Neural cell (in vitro differentiated cells): ENCODE measurements at regions not wholly inside any gene's neighbourhood (a gene's known extent, or its start where the extent isn't known, plus 50 kb on each side); places are given as distances from the start of the nearest gene placed in this dataset.

Experiments used
- H2AFZ ChIP-seq: fragments of 200-600, 300-800 bp; sonication (generic), shearing (Covaris generic); 2 replicates; pipeline ENCODE4 v1.6.0; 2014; ENCODE audit warnings: low read depth, mild to moderate bottlenecking, antibody characterized with exemption, low read length, moderate library complexity
- H3F3A ChIP-seq: fragments of 200-600 bp; shearing (Covaris generic); 2 replicates; pipeline ENCODE4 v1.6.1; 2016; ENCODE audit warnings: mild to moderate bottlenecking, moderate library complexity, mixed read lengths, antibody characterized with exemption, low read length; ENCODE audit not compliant: insufficient read depth, poor library complexity, severe bottlenecking
- H3K27ac ChIP-seq: fragments of 200-600, 300-800 bp; sonication (generic), shearing (Covaris generic); 2 replicates; pipeline ENCODE4 v1.5.1; 2014; ENCODE audit warnings: mild to moderate bottlenecking, low read length, moderate library complexity
- H3K27me3 ChIP-seq: fragments of 300-800, 200-600 bp; sonication (generic), shearing (Covaris generic); 2 replicates; pipeline ENCODE4 v1.6.0; 2014; ENCODE audit warnings: mild to moderate bottlenecking, low read depth, low read length, moderate library complexity; ENCODE audit not compliant: insufficient read depth
- H3K36me3 ChIP-seq: fragments of 300-800, 200-600 bp; sonication (generic), shearing (Covaris generic); 2 replicates; pipeline ENCODE4 v1.5.1; 2014; ENCODE audit warnings: mild to moderate bottlenecking, antibody characterized with exemption, low read length, moderate library complexity; ENCODE audit not compliant: insufficient read depth
- H3K4me2 ChIP-seq: fragments of 300-800, 200-600 bp; sonication (generic), shearing (Covaris generic); 2 replicates; pipeline ENCODE4 v1.6.0; 2014; ENCODE audit warnings: mild to moderate bottlenecking, low read length
- H3K4me3 ChIP-seq: fragments of 300-800, 200-600 bp; sonication (generic), shearing (Covaris generic); 2 replicates; pipeline ENCODE4 v1.5.1; 2014; ENCODE audit warnings: mild to moderate bottlenecking, low read length, moderate library complexity
- H3K79me2 ChIP-seq: fragments of 200-600 bp; shearing (Covaris generic); replicated peaks from 2 replicates; pipeline ENCODE4 v1.6.0; 2014; ENCODE audit warnings: mild to moderate bottlenecking, low read length, moderate library complexity; ENCODE audit not compliant: insufficient read depth
- H3K9ac ChIP-seq: fragments of 300-800, 200-600 bp; sonication (generic), shearing (Covaris generic); 2 replicates; pipeline ENCODE4 v1.6.1; 2016; ENCODE audit warnings: mild to moderate bottlenecking, low read length, mixed read lengths
- H3K9me2 ChIP-seq: fragments of 200-600 bp; shearing (Covaris generic); 2 replicates; pipeline ENCODE4 v1.6.1; 2016; ENCODE audit warnings: mild to moderate bottlenecking, low read length, mixed read lengths; ENCODE audit not compliant: insufficient read depth
- H3K9me3 ChIP-seq: fragments of 200-600, 300-800 bp; sonication (generic), shearing (Covaris generic); 2 replicates; pipeline ENCODE4 v1.6.1; 2016; ENCODE audit warnings: mild to moderate bottlenecking, mixed run types, low read length, moderate library complexity, mixed read lengths
- H4K20me1 ChIP-seq: fragments of 200-600 bp; shearing (Covaris generic); 2 replicates; pipeline ENCODE4 v1.6.1; 2016; ENCODE audit warnings: mild to moderate bottlenecking, mixed run types; ENCODE audit not compliant: insufficient read depth
- EP300 ChIP-seq: fragments of 450-650 bp; conservative IDR thresholded peaks from 2 replicates; pipeline ENCODE4 v1.6.1; 2014; ENCODE audit warnings: antibody characterized with exemption, mild to moderate bottlenecking, moderate library complexity; ENCODE audit not compliant: poor library complexity, severe bottlenecking
- EZH2 ChIP-seq: fragments of 200-600, 300-800 bp; shearing (Covaris generic), sonication (generic); IDR thresholded peaks from 2 replicates; pipeline ENCODE4 v1.6.1; 2014; ENCODE audit warnings: antibody characterized with exemption, low read length, borderline replicate concordance, mild to moderate bottlenecking; ENCODE audit not compliant: insufficient read depth, poor library complexity, severe bottlenecking
- MXI1 ChIP-seq: fragments of 450-650 bp; conservative IDR thresholded peaks from 2 replicates; pipeline ENCODE4 v1.6.1; 2014; ENCODE audit warnings: antibody characterized with exemption, mild to moderate bottlenecking; ENCODE audit not compliant: poor library complexity, severe bottlenecking
- POLR2AphosphoS5 ChIP-seq: IDR thresholded peaks from 2 replicates; pipeline ENCODE4 v1.6.1; 2012
- RAD21 ChIP-seq: fragments of 450-650 bp; conservative IDR thresholded peaks from 2 replicates; pipeline ENCODE4 v1.6.1; 2014; ENCODE audit warnings: antibody characterized with exemption, mild to moderate bottlenecking, moderate library complexity
- REST ChIP-seq: IDR thresholded peaks from 2 replicates; pipeline ENCODE4 v1.6.1; 2012; ENCODE audit warnings: borderline replicate concordance
- SMC3 ChIP-seq: fragments of 450-650 bp; conservative IDR thresholded peaks from 2 replicates; pipeline ENCODE4 v1.6.1; 2014; ENCODE audit warnings: antibody characterized with exemption, mild to moderate bottlenecking, moderate library complexity; ENCODE audit not compliant: poor library complexity
- TAF1 ChIP-seq: IDR thresholded peaks from 2 replicates; pipeline ENCODE4 v1.6.1; 2012; ENCODE audit warnings: low read depth
- TF ChIP-seq, protein P1 (sequence below): fragments of 450-650 bp; IDR thresholded peaks from 2 replicates; pipeline ENCODE4 v1.5.1; 2014; ENCODE audit warnings: antibody characterized with exemption, mild to moderate bottlenecking, moderate library complexity; ENCODE audit not compliant: poor library complexity, severe bottlenecking

DNA sequence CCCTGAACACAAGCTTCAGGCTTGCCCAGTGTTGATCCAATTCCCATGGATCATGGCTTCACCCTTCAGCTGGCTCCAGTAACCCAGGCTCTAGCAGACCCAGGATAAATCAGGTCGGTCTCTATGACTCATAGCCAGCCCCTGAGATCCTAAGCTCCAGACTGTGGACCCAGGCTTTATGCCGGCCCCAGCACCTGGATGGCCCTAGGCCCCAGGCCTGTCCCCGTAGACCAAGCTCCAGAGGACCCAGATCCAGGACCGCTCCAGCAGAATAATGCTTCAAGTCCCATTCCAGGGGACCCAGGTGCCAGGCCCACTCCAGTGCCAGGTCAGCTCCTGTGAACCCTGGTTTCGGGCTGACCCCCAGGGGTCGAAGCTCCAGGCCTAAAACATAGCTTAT lies 1589.9 kb upstream of the DDX18 start:
- H3K79me2 ChIP-seq = no peaks in the 10 kb centered on the region
- TF ChIP-seq EP300 (no peak), REST (no peak), POLR2AphosphoS5 (no peak), RAD21 (no peak)
- TF ChIP-seq, protein P1, sequence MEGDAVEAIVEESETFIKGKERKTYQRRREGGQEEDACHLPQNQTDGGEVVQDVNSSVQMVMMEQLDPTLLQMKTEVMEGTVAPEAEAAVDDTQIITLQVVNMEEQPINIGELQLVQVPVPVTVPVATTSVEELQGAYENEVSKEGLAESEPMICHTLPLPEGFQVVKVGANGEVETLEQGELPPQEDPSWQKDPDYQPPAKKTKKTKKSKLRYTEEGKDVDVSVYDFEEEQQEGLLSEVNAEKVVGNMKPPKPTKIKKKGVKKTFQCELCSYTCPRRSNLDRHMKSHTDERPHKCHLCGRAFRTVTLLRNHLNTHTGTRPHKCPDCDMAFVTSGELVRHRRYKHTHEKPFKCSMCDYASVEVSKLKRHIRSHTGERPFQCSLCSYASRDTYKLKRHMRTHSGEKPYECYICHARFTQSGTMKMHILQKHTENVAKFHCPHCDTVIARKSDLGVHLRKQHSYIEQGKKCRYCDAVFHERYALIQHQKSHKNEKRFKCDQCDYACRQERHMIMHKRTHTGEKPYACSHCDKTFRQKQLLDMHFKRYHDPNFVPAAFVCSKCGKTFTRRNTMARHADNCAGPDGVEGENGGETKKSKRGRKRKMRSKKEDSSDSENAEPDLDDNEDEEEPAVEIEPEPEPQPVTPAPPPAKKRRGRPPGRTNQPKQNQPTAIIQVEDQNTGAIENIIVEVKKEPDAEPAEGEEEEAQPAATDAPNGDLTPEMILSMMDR = no peak
- no peaks in the 10 kb centered on the region for H4K20me1 ChIP-seq
- no peaks in the 10 kb centered on the region for H3K9me2 ChIP-seq
- H3K9ac ChIP-seq = no peak overlapping the region
- H3K36me3 ChIP-seq = no peaks in the 10 kb centered on the region
- H3K9me3 ChIP-seq = no peaks in the 10 kb centered on the region
- H3K27me3 ChIP-seq = no peaks in the 10 kb centered on the region
- H3F3A ChIP-seq = no peaks in the 10 kb centered on the region
- no peak overlapping the region for H3K27ac ChIP-seq
- no peak overlapping the region for H2AFZ ChIP-seq
- H3K4me3 ChIP-seq = no peak overlapping the region
- no peak overlapping the region for H3K4me2 ChIP-seq

DNA sequence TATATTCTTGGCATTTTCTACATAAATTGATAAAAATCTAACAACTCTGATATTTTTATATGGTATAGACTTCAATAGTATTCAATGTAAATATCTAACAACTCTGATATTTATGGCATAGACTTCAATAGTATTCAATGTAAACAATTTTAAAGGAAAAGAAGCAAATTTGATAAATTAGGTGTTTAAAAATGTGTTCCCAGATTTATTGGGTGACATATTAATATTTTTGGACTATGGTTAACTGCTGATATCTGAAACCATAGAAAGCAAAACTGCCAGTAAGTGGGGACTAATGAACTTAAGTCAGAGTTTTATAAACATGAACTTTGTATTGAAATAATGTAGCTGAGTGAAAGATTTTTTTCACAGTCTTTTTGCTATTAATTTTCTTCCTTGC lies 1576.0 kb upstream of the DDX18 start:
- no peaks in the 10 kb centered on the region for H3K27me3 ChIP-seq
- H3F3A ChIP-seq = no peaks in the 10 kb centered on the region
- H3K79me2 ChIP-seq = no peaks in the 10 kb centered on the region
- H3K4me2 ChIP-seq = no peak overlapping the region
- H4K20me1 ChIP-seq = no peaks in the 10 kb centered on the region
- no peak overlapping the region for H3K9ac ChIP-seq
- no peak overlapping the region for H3K4me3 ChIP-seq
- TF ChIP-seq EZH2 (no peak), TAF1 (no peak), REST (no peak), SMC3 (no peak), MXI1 (no peak), EP300 (no peak), RAD21 (no peak), POLR2AphosphoS5 (no peak)
- TF ChIP-seq, protein P1 = no peak
- H2AFZ ChIP-seq = no peak overlapping the region
- no peaks in the 10 kb centered on the region for H3K9me2 ChIP-seq
- H3K36me3 ChIP-seq = no peaks in the 10 kb centered on the region
- H3K27ac ChIP-seq = no peak overlapping the region
- no peaks in the 10 kb centered on the region for H3K9me3 ChIP-seq
